Epithelial cell of esophagus (primary cell): ENCODE measurements at regions not wholly inside any gene's neighbourhood (a gene's known extent, or its start where the extent isn't known, plus 50 kb on each side); places are given as distances from the start of the nearest gene placed in this dataset.

Experiments
- DNase-seq: peaks from one replicate; pipeline ENCODE4 v3.0.0; 2010; ENCODE audit warnings: low read depth
- H3K4me3 ChIP-seq: 2 replicates; pipeline ENCODE4 v1.5.1; 2011; ENCODE audit warnings: mild to moderate bottlenecking, low read length, control low read depth
- TF ChIP-seq, protein P1 (sequence below): IDR thresholded peaks from 2 replicates; pipeline ENCODE4 v1.5.1; 2011; ENCODE audit warnings: low read depth, mild to moderate bottlenecking, low read length, control low read depth, inconsistent platforms; ENCODE audit not compliant: insufficient read depth; ENCODE audit errors: missing control alignments

DNA sequence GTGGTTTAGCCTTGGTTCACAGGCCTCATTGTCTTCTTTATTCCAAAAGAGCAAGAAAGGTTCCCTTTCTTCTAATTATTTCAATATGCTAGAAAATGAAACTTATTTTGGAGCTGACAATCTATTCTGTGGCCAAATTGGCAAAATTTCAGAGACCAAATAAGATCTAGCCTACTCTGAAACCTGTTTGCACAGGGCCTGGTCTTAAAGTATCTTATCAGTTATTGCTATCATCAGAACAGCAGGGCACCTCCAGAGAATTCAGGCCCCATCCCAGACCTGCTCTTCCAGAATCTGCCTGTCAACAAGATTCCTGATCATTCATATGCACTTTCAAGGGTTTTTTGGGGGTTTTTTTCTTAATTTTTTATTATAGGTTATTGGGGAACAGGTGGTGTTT is 198.7 kb downstream of the ANAPC1 start:
- DNase-seq: no peak
- no peak overlapping the region for H3K4me3 ChIP-seq
- TF ChIP-seq, protein P1, sequence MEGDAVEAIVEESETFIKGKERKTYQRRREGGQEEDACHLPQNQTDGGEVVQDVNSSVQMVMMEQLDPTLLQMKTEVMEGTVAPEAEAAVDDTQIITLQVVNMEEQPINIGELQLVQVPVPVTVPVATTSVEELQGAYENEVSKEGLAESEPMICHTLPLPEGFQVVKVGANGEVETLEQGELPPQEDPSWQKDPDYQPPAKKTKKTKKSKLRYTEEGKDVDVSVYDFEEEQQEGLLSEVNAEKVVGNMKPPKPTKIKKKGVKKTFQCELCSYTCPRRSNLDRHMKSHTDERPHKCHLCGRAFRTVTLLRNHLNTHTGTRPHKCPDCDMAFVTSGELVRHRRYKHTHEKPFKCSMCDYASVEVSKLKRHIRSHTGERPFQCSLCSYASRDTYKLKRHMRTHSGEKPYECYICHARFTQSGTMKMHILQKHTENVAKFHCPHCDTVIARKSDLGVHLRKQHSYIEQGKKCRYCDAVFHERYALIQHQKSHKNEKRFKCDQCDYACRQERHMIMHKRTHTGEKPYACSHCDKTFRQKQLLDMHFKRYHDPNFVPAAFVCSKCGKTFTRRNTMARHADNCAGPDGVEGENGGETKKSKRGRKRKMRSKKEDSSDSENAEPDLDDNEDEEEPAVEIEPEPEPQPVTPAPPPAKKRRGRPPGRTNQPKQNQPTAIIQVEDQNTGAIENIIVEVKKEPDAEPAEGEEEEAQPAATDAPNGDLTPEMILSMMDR: no peak

DNA sequence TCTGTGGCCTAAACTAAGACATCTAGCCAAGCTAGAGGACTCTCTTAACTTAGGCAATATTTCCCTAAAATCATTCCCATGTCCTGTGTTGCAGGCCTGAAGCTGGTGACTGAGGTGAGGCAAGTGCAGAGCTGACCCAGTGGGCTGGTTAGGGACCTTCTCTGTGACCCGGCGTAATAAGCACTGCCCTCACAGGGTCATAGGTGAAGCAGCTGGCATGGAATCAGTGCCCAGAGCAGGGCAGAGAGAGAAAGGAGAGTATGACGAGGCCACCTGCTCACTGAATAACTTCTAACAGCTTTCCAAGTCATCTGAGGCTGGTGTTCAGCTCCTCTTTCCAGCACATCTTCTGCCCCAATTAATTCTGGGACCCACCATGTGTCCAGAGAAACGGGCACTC is 197.0 kb downstream of the ANAPC1 start:
- TF ChIP-seq, protein P1: no peak
- DNase-seq: no peak
- H3K4me3 ChIP-seq: no peak overlapping the region

DNA sequence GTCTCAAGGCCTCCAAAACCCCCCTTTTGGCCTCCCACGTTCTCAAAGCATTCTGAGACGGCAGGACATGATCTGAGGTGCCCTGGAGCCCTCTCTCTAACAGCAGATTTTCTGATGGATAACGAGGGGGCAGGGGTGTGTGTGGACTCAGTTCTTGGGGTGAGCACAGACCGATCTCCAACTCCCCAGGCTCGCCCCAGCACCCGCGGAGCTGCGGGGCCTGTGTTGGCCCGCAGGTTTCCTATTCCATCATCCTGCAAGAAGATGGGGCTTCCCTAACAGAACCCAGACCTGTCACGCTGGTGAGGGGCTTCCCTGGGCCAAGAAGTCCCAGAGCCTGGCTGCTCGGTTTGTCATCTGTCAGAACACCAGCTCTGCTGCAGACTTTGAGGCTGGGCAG is 196.1 kb downstream of the ANAPC1 start:
- no peak overlapping the region for H3K4me3 ChIP-seq
- no peak for DNase-seq
- TF ChIP-seq, protein P1: no peak

DNA sequence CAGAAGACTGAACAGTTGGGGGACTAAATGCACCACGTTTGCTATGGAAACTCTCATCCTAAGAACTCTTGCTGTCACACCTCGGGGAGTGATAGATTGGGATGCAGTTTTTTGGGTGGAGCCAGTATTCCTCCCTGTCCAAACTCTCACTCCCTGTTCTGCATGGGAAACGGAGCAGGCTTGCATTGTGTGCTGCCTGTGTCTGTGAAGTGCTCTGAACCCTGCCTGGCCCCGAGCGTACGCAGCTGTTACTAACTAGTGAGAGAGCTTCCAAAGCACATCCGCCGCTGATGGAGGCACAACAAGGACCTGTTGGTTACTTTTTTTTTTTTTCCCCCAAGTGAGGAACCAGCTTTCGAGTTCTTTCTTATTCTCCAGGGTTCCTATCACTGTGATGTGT is 195.5 kb downstream of the ANAPC1 start:
- no peak for DNase-seq
- no peak overlapping the region for H3K4me3 ChIP-seq
- TF ChIP-seq, protein P1: no peak

DNA sequence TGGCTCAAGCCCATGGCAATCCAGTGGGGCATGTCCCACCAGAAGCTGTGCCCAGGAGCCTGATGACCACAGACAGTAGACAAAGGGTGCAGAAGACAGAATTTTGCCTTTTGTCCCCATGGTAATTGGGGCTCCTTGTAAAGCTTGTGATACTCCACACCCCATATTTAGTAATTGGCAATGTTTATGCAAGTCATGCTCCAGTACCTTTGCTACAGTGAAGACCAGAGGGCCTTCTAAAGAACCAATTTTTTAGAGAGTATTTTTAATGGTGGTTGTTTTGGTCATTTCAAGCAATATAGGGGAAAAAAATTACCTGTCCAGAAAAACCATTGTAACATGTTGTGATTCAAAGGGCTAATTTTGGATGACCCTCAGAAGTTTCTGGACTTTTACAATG is 194.8 kb downstream of the ANAPC1 start:
- DNase-seq: no peak
- H3K4me3 ChIP-seq: no peak overlapping the region
- TF ChIP-seq, protein P1: no peak

DNA sequence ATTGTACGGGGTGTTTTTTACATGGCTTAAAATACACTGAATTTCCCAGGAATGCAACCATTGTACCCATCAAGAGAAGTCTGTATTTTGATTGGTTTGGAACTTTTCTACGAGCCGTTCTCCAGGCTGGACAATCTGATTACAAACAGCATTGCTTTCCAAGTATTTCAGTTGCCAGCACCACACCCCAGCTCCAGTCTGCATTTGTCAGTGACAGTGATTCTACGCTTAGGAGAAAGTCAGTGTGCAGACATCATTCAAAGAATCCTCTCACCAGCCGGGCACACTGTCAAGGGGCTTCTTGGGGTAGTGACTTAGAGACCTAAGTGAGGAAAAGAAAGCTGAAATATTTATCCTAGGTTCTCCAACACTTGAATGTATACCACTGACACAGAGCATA is 194.1 kb downstream of the ANAPC1 start:
- TF ChIP-seq, protein P1: no peak
- no peak overlapping the region for H3K4me3 ChIP-seq
- no peak for DNase-seq

DNA sequence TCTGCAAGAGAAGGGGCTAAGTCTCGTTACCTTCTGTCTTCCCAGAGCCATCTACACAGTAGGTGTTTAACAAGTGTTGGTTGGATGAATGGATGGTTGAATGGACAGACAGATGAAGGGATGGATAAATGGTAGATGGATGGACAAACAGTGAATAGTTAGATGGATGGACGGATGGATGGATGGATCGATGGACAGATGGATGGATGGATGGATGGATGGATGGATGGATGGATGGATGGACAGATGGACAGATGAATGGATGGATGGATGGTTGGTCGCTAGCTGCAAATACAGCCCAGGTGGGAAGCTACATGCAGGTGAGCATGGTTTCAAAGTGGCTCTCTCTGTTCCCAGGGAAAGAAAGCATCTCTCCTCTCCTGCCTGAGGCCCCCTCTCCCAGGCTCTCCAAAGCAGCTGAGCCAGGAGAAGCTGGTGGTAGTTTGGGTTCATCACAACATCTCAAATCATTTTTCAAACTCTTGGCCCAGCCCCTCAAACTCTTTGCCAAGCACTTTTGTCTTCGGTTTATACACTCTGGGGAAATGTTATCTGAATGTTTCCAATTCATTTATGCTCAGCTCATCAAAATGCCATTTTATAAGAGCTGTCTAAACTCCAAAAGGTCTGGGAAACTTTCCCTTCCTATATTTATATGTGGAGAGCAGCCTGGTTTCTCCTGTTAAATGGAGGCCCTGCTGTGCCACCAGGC is 192.7 kb downstream of the ANAPC1 start:
- TF ChIP-seq, protein P1: no peak
- no peak for DNase-seq
- H3K4me3 ChIP-seq: no peak overlapping the region
